ENCODE measurements at regions not wholly inside any gene's neighbourhood (a gene's known extent, or its start where the extent isn't known, plus 50 kb on each side); places are given as distances from the start of the nearest gene placed in this dataset.
"Not testable (repeated sequence)": the region's sequence is repeated elsewhere in the genome, so short reads cannot be mapped to it uniquely, and the experiment has no call there.

DNA sequence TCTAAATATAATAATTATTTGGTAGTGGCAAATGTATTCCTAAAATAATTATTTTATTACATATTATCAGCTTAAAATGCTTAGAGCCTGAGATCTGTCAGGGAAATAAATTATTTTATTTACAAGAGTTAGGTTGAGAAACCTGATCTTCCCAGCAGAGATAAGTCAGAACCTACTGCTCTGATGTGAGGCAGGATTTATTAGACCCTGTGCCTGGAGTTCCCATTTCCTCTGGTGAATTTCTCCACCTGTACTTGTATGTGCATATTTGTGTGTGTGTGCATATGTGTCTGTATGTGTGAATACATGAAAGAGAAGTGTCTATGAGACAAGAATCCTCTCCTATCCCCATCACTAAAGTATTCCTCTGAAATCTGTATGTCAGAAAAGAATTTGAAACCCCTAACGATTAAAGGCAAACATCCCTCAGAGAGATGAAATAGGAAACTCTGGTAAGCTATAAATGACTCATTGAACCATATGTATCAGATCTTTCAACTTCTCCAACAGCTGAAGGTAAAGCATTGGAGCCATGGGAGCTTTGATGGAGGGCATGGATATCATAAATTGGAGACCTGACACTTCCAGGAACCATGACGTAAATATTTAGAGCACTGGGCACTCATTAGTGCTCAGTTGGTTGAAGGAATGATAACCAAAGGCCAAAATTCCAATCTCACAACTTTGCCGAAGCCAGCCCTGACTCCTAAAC is 190.9 kb downstream of the XPNPEP1 start:
- DNase-seq (ENCODE audit: insufficient read length, low spot score) (no peak), FAIRE-seq (no peak)

DNA sequence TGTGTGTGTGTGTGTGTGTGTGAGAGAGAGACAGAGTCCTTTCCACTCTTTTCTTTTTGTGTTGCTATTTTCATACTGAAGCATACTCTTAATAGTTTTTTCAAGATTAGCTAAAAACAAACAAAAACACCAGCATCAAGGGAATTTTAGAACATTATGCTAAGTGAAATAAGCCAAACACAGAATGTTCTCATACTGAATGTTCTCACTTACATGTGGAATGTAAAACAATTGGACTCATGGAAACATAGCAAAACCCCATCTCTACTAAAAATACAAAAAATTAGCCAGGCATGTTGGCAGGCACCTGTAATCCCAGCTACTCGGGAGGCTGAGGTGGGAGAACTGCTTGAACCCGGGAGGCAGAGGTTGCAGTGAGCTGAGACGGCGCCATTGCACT is 193.4 kb downstream of the XPNPEP1 start:
- not testable (repeated sequence) for DNase-seq (ENCODE audit: insufficient read length, low spot score); FAIRE-seq

DNA sequence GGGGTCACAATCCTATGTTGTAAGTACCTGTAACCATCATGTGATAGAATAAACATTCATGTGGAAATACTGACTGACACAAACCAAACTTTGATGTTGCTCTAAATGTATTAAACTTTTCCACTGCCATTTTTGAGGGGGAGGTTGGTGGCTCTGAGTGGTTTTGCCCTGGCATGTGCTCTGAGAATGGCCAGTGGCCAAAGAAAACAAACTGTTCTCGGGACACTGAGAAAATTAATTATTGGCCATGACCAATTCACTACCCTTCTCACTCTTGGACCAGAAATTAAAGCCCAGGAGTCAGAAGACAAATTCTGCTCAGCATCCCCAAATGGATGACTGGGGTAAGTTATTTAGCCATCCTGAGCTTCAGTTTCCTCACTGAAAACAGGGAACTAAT is 195.9 kb downstream of the XPNPEP1 start:
- no peak for DNase-seq (ENCODE audit: insufficient read length, low spot score)
- no peak for FAIRE-seq

DNA sequence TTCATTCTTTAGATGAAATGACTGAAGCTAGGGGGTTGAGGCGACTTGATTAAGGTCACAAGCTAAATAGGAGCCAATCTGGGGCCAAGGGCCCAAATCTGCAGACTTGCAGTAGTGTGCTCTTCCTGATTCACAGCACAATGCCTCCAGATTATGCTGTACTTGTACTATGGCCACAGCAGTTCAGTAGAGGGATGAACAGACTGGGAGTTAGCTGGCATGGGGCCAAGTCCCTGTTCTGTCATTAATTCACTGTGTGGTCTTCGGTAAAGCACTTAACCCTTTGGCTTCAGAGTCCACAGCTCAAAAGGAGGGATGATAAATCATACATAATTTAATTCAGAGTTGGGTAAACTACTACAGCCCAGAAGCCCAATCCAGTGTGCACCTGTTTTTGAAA is 196.8 kb downstream of the XPNPEP1 start:
- DNase-seq (ENCODE audit: insufficient read length, low spot score) (no peak), FAIRE-seq (no peak)

DNA sequence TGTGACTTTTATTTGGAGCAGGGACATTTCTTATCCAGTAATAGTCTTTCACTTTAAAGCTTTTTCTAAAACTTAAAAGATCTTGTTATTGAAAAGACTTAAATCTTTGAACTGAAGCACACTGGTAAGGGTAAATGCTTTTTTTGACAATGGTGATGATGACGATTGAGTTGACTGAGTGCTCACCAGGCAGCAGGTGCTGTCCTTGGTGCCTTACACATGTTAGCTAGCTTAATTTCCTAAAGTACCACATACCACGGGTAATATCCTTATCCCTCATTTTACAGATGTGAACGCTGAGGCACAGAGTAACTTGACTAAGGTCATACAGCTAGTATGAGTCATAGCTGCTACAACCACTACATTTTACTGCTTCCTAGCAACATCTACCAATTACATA is 200.0 kb downstream of the XPNPEP1 start:
- FAIRE-seq: no peak
- DNase-seq (ENCODE audit: insufficient read length, low spot score): no peak

DNA sequence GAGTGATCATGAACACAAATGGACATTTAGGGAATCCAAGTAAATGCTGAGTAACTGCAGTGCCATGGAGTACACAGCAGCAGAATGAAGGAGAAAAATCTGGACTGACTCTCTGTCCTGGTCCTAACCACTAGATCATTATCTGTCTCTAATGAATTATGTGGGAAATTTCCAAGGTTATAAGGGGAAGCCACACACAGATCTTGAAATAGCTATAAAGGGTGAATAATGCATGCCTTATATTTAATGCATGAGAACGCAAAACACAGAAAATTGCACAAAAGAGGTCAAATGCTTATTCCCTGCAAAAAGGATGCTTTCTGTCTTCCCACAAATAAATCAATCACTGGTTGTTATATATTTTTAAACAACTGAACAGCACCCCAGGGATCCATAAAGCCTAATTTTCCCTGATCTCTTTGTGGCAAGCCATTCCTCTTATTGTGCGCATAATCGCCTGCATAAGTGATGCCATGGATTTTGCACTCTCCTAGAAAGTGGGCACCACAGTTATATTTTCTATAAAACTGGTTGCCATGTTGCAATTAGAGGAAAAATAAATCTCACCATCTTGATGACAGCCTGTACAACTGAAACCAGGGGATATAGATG is 201.8 kb downstream of the XPNPEP1 start:
- no peak for DNase-seq (ENCODE audit: insufficient read length, low spot score)
- no peak for FAIRE-seq

DNA sequence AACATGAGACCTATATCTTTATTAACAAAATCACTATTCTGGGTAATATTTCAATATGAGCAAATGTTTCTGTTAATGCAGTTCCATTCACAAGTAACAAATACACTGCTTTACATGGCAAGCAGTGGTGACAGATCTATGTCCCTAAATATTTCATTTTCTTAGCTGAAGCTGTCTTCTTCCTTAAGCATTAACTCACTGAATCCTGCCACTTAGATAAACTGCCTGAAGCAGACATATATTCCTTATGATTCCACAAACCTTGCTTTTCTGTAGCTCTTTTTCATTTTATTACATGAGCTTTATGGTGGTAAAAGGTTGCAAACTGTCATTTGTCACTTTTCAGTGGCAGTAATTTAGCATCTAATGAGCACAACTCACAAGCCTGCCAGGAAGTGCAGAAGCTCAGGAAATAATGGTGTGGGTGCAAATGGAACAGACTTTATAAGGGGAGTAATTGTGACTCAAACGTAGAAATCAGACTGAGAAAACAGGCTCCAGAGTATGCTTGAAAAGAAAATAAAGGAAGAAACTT is 217.2 kb downstream of the XPNPEP1 start:
- FAIRE-seq (no peak), DNase-seq (ENCODE audit: insufficient read length, low spot score) (no peak)

DNA sequence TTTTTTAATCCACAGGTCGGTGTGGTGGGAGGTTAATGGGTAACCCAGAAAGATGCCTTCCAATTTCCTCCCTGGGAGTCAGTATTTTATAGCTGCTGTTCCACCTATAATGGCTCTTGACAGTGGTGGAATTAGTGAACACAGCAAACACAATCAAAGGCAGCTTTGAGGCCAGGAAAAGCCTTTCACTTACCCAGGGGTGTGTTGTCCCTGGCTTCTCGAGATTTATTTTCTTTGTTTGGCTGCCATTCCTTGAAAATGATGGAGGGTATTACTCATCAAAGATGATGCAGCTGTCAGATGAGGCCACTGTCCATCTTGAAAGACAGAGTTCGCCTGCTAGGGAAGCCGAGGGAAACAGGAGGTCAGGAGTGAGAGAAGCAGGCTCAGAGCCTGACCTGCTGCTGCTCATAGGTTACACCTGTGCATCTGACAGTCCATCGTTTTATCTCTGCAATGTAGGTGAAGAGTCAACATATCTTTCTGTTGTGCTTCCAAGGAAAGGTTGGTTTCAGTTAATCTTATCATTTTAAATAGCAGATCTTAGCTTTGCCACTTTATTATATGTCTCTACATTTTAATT is 221.6 kb downstream of the XPNPEP1 start:
- no peak for FAIRE-seq

DNA sequence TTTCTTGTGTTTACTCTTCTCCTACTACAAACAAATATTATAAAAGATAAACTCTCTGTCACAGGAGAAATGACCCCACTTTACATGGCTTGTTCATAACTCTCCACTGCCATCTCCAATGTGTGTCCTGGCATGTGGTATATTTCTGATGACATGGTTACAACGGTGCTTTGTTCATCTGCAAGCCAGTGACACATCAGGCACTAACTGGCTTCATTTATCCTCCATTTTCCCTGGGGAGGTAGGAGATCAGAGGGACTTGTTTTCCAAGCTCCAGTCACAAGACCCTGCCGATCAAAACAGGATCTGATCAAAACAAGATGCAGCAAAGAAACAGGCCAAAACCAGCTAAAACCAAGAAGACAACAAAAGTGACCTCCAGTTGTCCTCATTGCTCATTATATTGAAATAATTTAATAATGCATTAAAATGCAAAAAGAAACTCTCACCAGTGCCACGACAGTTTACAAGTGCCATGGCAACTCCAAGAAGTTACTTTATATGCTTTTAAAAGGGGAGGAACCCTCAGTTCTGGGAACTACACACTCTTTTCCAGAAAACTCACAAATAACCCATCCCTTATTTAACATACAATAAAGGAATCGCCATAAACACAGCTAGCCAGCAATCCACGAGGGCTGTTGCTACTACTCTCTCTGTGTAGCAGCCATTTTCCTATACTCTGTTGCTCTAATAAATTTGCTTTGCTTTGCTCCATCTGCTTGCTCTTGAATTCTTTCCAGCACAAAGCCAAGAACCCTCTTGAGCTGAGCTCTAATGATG is 224.2 kb downstream of the XPNPEP1 start:
- FAIRE-seq: no peak
- no peak for DNase-seq (ENCODE audit: insufficient read length, low spot score)

More for the DNA sequence above, 221.6 kb downstream of the XPNPEP1 start:
- no peak for DNase-seq (ENCODE audit: insufficient read length, low spot score)

DNA sequence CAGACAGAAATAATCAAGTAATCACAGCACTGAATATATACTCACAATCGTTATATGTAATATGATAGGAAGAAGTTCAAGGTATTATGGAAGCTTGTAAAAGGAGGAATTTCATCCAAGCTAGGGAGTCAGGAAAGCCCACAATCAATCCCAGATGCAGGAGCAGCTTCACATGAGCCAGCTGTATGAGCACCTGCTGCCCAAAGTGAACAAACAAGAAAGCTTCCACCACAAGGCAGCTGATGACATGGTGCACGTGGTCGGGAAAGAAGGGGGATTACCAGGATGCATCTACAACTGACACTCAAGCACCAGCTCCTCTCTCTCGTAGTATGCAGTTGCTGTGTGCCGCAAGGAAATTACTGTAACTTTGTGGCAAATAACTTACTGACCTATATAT is 225.2 kb downstream of the XPNPEP1 start:
- DNase-seq (ENCODE audit: insufficient read length, low spot score): no peak
- FAIRE-seq: no peak

DNA sequence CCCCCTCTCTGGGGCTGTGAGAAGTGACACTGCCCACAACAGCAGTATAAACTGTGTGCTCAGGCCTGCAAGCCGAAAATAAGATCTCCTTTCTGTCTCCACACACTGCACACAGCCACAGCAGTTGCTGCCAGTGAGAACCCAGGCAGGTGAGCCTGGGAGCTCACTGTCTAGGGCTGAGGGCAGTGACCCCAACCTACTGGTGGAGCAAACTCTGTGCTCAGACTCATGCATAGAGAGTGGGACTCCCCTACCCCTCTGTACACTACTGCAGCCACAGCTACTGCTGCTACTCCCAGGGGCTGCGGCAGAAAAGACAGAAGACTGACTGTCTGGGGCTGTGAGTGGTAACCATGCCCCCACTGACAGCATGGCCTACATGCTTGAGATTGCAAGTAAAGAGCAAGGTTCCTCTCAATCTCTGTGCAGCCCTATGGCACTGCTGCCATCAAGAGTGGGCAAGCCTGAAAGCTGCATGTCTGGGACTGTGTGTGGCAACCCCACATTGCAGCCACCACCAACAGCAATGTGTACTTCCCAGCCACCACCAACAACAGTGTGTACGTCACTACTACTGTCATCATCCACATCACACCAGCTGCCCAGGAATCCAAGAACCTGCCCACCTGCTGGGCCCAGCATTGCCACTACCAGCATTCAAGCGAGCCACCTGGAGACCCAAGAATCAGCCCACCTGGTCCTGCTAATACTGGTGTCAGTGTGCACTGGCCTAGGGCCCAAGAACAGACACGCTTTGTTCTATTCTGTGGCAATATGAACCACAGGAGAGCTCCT is 226.1 kb downstream of the XPNPEP1 start:
- FAIRE-seq: no peak

DNA sequence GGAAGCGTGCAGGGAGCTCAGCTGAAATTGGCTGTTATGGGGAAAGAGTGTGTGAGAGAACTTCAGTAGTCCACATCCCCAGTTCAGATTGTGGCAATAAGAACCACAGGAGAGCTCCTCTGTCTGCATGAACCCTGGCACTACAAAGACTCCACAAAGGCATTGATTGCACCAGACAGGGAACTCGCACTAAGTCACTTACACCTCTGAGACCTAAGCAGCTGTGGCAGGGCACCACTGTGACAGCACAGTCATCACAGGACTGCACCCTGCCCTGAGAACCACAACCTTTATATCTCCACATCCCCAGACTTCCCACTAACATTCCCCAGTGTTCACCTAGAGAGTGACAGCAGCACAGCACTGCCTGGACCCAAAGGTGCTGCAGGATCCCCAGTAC is 226.8 kb downstream of the XPNPEP1 start:
- FAIRE-seq (no peak), DNase-seq (ENCODE audit: insufficient read length, low spot score) (no peak)

More for the DNA sequence above, 226.1 kb downstream of the XPNPEP1 start:
- no peak for DNase-seq (ENCODE audit: insufficient read length, low spot score)

DNA sequence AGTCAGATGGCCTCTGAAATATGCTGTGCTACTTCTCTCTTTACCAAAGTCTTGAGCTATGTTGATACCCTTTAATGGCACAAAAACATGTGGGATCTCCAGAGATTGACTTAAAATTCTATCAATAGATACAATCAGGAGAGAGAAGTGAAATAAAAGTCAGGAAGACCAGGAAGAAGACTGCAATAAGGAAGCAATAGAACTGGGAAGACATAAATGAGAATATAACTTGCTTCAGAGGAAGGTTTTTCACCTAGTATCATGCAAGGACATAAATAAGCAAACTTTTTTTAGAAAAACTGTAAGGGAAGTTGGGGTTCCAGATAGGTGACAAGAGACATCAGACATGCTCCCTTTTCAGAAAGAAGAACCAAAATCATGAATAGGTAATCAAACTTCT is 227.3 kb downstream of the XPNPEP1 start:
- DNase-seq (ENCODE audit: insufficient read length, low spot score) (no peak), FAIRE-seq (no peak)

DNA sequence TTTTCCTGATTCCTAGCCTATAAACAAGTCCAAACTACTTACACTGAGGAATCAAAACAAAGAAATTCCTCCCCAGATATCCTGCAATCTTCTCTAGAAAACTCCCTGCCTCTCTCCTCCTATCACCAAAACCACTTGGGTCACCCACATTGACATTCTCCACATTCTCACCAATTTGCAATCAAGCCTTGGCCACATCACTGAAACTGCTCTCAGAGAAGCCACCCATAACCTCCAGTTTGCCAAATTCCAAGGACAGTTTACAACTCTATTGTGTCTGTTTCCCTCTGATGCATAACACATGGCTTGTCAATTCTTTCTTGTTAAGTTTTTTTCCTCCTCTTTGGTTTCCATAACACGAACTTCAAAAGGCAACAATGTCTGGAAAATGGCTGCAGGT is 233.5 kb downstream of the XPNPEP1 start:
- no peak for FAIRE-seq
- DNase-seq (ENCODE audit: insufficient read length, low spot score): no peak

DNA sequence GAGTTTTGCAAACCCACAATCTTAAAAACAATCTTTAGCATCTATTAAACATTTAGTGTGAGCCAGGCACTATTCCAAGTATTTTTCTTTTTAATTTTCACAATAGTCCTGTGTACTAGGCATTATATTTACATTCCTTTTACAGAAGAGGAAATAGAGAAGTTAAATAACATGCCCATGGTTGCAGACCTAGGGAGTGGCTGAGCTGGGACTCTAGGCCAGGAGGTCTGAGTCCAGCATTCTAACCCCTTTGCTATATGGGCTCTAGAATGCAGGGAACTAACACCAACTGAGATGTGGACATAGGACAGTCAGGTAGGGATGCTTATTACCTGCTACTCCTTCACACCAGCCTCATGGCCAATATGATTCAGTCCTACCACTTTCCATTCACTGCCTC is 243.8 kb downstream of the XPNPEP1 start:
- no peak for FAIRE-seq
- DNase-seq (ENCODE audit: insufficient read length, low spot score): no peak

DNA sequence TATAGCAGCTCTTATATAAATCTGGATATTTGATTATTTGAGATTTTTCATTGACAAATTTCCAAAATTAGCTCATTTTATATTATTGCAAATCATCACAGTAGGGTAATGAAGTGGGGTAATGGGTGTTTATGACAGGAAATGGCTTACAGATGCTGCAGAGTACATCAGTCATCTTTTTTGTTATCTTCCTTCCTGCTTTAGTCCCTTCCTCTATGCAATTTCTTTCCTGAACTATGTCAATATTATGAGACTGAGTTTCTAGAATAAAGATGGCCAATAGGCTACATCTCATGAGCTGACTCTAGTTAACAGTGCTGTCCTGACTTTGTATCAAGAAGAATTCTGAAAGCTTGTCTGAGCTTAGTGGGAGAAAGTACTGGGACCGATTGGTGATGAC is 244.5 kb downstream of the XPNPEP1 start:
- FAIRE-seq: no peak

DNA sequence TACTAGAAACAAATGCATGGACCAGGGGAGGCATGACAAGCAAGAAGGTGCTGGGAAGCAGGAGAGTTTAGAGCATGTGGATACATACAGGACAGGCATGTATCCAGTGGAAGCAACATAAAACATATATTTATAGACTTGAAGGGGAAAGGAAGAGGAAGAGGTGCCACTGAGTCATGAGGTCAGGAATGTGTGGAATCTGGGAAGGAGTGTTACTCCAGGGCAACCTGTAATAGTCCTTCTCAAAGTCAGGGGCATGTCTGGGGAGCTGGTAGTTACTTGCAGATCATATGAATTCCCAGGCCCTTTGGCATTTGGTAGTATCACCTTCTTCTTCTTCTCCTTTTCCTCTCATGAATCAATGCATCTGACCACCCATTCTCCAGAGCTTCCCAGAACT is 246.6 kb downstream of the XPNPEP1 start:
- FAIRE-seq (no peak), DNase-seq (ENCODE audit: insufficient read length, low spot score) (no peak)

More for the DNA sequence above, 244.5 kb downstream of the XPNPEP1 start:
- DNase-seq (ENCODE audit: insufficient read length, low spot score): no peak

DNA sequence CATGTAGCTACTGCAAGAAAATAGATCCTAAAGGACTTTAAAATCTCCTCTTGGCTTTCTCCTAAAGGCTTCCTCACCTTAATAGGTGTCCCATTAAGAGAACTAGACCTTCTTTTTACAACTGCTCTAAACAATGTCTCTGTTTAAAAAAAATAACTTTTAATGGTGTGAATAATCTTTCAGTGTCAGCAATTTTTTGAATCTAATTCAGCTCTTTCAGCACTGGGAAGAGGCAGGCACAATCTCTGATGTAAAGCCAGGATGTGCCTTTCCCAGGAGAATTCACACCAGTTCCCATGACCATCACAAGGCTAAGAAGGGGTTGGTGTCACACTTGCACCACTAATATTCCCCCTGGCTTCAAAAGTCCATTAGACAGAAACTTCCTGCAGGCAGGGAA is 254.6 kb downstream of the XPNPEP1 start:
- no peak for FAIRE-seq
- no peak for DNase-seq (ENCODE audit: insufficient read length, low spot score)

DNA sequence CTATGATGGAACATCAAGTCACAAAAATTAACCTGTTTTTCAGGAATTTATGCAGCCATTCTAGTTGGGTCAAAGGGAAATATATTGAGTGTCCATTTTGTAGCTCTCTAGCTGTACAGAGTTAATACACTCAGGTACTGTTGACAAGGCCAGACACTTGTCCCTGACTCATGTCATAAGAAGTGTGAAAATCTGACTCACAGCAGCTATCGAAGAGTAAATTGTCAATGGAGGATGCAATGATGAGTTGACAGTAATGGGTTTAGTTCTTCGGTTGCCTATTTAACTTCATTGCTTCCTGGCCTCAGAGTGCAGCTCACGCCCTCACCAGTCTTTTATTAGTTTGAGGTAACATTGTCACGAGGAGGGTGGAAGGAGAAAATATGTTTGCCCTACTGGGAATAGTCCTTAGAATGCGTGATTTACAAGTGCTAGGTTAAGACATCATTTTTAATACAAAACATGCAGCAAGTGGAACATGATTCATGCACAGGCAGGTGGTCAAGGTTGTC is 255.1 kb downstream of the XPNPEP1 start:
- DNase-seq (ENCODE audit: insufficient read length, low spot score) (no peak), FAIRE-seq (no peak)

DNA sequence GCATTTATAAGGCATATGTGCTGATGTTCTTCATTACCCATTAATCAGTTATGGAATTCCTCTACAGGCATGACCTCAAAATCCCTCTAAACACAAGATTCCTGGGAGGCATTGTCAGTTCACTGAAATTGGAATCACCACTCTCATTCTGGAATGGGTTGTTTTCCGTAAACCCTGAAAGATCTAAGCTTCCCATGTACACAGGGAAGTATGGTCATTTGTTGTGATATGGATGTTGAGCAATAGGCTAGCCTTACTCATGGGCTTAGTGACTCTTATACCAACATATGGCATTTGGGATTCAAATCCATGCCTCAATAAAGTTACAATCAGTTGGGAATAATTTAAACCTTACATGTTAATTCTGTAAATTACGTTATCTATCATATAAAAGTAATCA is 258.0 kb downstream of the XPNPEP1 start:
- no peak for FAIRE-seq

More for the DNA sequence above, 258.0 kb downstream of the XPNPEP1 start:
- DNase-seq (ENCODE audit: insufficient read length, low spot score): no peak

Data from GM19239 (cell line).